Loucy (cell line): ENCODE measurements at regions not wholly inside any gene's neighbourhood (a gene's known extent, or its start where the extent isn't known, plus 50 kb on each side); places are given as distances from the start of the nearest gene placed in this dataset.

ENCODE experiments used
- CTCF ChIP-seq: fragments of 200-600 bp; sonication (generic); conservative IDR thresholded peaks from 2 replicates; pipeline ENCODE4 v1.5.1; 2014; ENCODE audit warnings: mild to moderate bottlenecking, antibody characterized with exemption, low read length
- EZH2phosphoT487 ChIP-seq: fragments of 200-600 bp; IDR thresholded peaks from 2 replicates; pipeline ENCODE4 v1.6.1; 2018; ENCODE audit warnings: antibody characterized with exemption, mild to moderate bottlenecking, moderate library complexity, borderline replicate concordance

DNA sequence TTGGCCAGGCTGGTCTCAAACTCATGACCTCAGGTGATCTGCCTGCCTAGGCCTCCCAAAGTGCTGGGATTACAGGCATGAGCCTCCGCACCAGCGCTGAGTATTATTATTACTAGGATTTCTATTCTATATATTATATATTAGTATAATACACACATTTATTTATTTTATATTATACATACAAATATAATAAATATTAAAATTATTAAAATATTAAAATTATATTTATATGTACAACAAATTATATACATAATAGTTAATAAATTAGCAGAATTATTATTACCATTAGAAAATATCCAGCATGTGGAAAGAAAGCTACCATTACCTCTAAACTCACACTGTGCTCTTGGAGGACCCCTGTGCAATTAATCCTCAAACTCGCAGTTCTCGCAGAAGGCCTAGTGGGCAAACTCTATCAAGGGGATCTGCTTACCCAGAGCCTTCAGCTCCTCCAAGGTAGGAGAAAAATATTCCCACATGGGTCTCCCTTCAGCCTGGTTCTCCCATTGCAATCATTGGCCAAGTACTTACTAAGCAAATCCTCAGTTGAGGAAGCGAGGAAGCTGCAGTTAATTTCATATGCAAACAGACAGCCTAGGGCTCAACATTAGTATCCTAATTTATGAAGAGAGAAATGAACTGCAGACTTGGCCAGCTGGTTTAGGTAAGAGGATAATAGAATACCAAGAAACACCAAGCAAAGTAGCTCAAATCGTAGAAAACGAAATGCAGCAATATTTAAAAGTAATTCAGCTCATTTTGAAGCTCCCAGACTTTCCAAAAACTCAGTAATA lies 241.4 kb upstream of the IRX5 start:
- TF ChIP-seq CTCF (no peak), EZH2phosphoT487 (no peak)
